ENCODE measurements at regions not wholly inside any gene's neighbourhood (a gene's known extent, or its start where the extent isn't known, plus 50 kb on each side); places are given as distances from the start of the nearest gene placed in this dataset.
"Not testable (repeated sequence)": the region's sequence is repeated elsewhere in the genome, so short reads cannot be mapped to it uniquely, and the experiment has no call there.

DNA sequence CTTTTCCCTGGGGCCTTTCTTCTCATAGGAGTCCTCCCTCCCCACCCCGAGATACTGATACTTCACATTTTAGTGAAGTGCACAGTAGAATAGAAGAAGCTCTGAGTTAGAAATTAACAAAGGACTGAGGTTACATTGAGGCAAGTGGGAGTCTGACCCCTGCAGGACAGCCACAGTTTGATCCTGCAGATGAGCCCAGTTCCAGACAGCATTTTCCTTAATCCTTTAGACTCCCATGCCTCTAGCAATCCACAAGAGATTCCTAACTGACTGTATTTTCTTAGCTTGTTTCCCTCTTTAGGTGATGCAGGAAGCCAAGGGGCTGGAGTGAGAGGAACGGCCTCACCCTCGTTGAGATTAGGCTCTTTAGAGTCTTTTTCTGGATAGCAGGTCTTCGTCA lies 204.0 kb downstream of the CYRIA start:
- DNase-seq (ENCODE audit: low read depth) = no peak

GRCh38 chr2:16459606-16460005 lies 206.0 kb downstream of the CYRIA start:
- no peak for DNase-seq (ENCODE audit: low read depth)

DNA sequence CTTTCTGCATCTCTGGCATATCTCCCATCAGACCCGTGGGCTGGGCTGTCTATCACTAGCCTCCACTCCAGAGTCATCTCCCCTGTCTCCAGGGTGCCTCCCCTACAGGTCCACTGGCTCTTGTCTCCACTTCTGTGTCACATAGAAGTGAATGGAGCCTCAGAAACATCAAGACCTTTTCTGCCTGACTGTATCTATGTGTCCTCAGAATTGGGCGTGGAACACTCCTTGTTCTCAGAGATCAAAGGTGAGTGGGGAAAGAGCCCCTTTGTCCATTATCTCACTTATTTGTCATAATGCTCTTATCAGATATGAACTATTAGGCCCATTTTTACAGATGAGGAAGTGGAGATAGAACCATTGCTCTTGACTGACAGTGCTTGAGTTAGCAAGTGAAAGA lies 211.0 kb downstream of the CYRIA start:
- no peak for DNase-seq (ENCODE audit: low read depth)

- DNase-seq (ENCODE audit: low read depth) = no peak
These were observed 213.5 kb downstream of the CYRIA start for GRCh38 chr2:16452123-16452522.

DNA sequence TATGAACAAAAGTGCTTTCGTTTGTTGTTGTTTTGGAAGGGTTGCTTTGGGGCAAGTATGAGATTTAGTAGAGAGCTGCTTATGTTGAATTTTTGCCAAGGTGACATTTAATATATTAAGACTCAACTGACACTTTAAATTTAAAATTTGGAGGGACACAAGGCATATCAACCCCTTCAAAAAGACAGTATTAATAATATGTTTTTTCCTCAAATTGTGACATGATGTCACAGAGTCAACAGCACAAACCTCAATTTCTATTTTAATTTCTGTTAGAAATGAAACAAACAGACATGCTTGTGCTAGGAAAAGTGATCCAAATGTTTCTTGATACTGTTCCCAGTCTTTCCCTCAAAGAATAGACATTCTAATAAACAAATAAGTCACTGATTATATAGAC lies 218.9 kb downstream of the CYRIA start:
- DNase-seq (ENCODE audit: low read depth) = no peak

- no peak for DNase-seq (ENCODE audit: low read depth)
These were observed 222.7 kb downstream of the CYRIA start for GRCh38 chr2:16442971-16443370.

DNA sequence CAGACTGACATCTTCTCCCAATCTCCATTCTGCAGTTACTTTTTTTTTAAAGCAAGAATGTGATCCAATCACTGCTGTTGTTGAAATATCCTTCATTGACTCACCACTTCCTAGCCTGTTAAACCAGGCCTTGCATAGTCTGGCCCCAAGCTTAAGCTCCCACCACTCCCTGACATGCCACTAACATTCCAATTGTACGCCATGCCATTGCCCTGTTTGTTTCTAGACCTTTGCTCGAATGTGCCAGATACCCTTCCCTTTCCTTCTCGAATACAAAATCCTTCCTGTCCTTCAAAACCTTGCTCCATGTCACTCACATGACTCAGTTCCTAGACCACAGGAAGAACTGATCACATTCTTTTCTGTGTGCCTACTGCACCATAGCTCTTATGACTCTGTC lies 224.2 kb downstream of the CYRIA start:
- no peak for DNase-seq (ENCODE audit: low read depth)

DNA sequence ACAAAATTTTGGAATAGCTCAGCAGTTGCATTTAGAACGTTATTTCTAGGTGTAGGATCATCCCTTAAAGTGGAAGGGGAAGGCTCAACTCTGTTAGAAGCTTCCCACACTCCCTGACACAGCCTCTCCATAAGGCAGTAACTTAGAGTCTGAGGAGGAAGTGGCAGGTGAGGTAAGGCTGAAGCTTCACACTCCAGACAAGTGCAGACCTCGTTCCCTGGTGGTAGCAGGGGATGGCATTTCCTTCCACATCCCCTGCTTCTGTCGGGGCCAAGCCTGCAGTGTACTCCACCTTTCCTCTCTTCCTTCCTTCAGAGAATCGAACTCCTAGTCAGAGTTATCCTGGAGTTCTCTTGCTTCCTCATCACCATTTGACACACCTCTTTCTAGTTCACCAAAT lies 224.7 kb downstream of the CYRIA start:
- DNase-seq (ENCODE audit: low read depth) = no peak

DNA sequence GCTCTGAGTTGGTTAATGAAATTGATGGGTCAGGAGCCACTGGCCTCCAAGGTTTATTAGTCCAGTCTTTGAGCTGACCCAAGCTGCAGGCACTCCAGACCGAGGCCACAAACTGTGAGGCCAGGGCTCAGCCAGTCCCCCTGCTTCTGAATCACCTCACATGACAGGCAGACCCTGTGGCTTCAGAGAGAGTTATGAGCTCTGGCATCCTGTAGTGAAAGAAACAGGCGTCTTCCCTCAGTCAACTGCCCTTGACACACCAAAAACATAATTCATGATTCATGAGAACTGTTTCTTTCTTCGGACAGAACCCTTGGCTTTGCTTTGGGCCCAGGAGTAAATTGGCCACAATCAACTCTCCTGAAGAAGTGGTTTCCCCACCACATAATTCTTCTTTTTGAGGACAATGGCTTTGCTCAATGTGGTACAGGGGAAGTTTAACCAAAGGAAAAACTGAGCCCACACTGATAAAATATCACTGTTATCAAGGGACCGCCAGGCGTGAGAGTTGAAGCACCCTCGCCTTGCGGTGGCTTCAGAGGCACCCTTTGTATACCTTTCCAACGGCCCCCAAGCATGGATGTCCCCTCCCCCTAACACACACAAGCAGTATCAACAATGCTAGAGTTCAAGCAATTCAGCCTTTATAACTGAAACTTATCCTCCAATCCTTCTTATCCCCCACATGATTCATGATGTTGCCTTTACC lies 226.9 kb downstream of the CYRIA start:
- DNase-seq (ENCODE audit: low read depth) = peak; percentile 81

DNA sequence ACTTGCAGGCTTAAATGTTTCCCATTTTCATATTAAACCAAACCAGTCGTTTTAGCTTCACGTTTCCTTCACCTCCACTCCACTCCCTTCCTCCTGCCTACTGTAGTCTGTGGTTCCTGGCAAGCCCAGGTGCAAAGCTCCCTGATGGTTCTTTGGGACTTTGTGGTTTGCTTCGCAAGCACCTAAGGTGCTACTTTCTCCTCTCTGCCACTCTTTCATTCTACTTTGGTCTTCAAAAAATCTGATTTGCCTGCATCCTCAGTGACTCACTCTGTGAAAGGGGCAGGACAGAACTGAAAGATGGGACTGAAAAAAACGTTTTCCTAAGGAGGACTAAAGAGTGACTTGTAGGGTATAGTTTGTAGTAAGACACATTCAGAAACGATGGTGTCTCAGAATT lies 228.4 kb downstream of the CYRIA start:
- DNase-seq (ENCODE audit: low read depth) = no peak

- no peak for DNase-seq (ENCODE audit: low read depth)
These were observed 231.2 kb downstream of the CYRIA start for GRCh38 chr2:16434393-16434792.

- no peak for DNase-seq (ENCODE audit: low read depth)
These were observed 234.8 kb downstream of the CYRIA start for GRCh38 chr2:16430846-16431245.

GRCh38 chr2:16429431-16430145 lies 236.0 kb downstream of the CYRIA start:
- DNase-seq (ENCODE audit: low read depth) = no peak

DNA sequence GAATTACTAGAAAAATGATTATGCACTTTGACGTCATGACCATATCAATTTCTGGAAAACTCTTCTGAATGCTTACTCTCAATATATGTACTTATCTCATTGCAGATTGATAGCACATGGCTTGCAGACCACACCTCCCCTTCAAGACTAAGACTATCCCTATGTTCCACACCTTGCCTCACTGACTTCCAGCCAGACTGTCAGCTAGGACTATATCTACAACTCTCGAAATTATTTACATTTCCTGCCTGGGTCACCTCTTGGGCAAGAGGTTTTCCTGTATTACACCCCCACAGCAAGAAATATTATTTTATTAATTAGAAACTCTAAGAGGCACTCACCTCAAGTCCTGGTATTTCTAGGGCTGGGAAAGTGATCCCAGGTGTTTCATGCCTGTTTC lies 236.6 kb downstream of the CYRIA start:
- DNase-seq (ENCODE audit: low read depth) = no peak

- no peak for DNase-seq (ENCODE audit: low read depth)
These were observed 239.9 kb downstream of the CYRIA start for GRCh38 chr2:16425462-16426336.

GRCh38 chr2:16420421-16420820 lies 245.2 kb downstream of the CYRIA start:
- DNase-seq (ENCODE audit: low read depth) = no peak

DNA sequence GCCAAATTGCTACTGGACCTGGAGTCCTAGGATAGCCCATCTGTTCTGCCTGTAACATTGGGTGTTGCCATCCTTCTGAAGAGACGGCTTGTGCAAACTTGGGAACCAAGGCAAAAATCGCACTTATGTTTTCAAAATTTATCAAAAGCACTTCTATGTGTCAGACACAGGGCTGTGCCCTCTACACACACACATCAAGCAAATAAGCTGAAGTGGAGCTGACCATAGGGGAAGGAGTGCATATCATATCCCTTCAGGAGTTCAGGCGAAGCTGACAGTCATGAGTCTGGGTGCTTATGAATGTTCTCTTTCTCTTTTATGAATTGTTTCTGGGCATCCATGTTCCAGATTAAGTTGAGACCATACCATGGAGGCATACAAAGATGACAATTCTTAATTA lies 247.9 kb downstream of the CYRIA start:
- DNase-seq (ENCODE audit: low read depth) = no peak

GRCh38 chr2:16416651-16417050 lies 249.0 kb downstream of the CYRIA start:
- DNase-seq (ENCODE audit: low read depth) = no peak

- not testable (repeated sequence) for DNase-seq (ENCODE audit: low read depth)
These were observed 249.8 kb downstream of the CYRIA start for GRCh38 chr2:16415861-16416260.

DNA sequence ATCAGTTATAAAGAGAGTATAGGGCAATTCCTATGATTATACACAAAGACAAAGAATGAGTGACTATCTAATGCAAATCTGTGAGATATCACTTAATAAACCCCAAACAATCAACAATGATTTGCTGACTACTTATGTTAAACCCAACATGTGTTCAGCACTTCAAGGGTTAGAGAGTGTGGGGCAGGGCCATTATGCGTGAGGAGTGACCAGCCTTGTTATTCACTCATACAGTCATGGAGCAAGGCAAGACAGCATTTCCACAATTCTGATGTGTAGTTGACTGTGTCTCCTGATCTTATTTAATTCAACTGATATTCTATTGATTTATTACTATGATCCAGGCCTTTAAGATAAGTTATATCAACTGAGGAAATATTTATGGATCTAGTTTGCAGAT lies 251.7 kb downstream of the CYRIA start:
- no peak for DNase-seq (ENCODE audit: low read depth)

DNA sequence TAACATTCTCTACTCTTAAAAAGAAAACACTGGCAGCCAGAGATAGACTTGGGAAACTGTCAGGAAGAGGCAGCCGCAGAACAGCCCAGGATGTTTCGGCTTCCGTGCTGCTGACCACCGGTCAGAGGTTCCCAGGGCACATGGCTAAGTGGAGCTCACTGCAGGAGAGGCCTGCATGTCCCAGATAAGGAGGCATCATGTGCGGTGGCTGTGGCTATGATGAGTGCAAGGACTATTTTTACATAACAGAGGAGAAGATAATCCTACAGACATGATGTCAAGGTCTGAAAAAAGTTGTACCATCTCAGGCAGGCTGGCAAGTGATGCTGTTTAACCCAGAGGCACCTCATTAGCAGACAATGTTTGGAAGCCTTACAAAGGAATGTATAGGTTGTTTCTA lies 252.3 kb downstream of the CYRIA start:
- peak; percentile 97 for DNase-seq (ENCODE audit: low read depth)

- no peak for DNase-seq (ENCODE audit: low read depth)
These were observed 253.2 kb downstream of the CYRIA start for GRCh38 chr2:16412321-16413030.
